AG04450 (cell line): ENCODE measurements at regions not wholly inside any gene's neighbourhood (a gene's known extent, or its start where the extent isn't known, plus 50 kb on each side); places are given as distances from the start of the nearest gene placed in this dataset.

ENCODE experiments used
- CTCF ChIA-PET: fragments of 300-600, 350-600 bp; formaldehyde crosslinking; extraction: SDS; loops from one replicate; lab custom pipeline; 2022; ENCODE audit warnings: antibody characterized with exemption, inconsistent platforms; lab: Charles Lee
- POLR2A ChIA-PET: fragments of 350-600 bp; formaldehyde crosslinking; extraction: SDS; loops from one replicate; lab custom pipeline; 2021; ENCODE audit warnings: antibody characterized with exemption, inconsistent platforms; lab: Yijun Ruan, JAX
- DNase-seq: peaks from one replicate; pipeline ENCODE4 v3.0.0-alpha.2; 2011; ENCODE audit warnings: low read depth, low spot score
- H3K27ac ChIP-seq: one replicate; pipeline ENCODE4 v1.5.1; 2012; ENCODE audit warnings: low read depth, low read length, control low read depth
- H3K27me3 ChIP-seq: one replicate; pipeline ENCODE4 v1.6.0; 2012; ENCODE audit warnings: low read length; ENCODE audit not compliant: control insufficient read depth, insufficient read depth
- H3K4me3 ChIP-seq: 2 replicates; pipeline ENCODE4 v1.5.1; 2011; ENCODE audit warnings: mild to moderate bottlenecking, low read depth, low read length, control low read depth
- H3K9me3 ChIP-seq: 2 replicates; pipeline ENCODE4 v1.5.1; 2012; ENCODE audit warnings: low read length; ENCODE audit not compliant: control insufficient read depth, insufficient read depth
- TF ChIP-seq, protein P1 (sequence below): IDR thresholded peaks from 2 replicates; pipeline ENCODE4 v1.5.1; 2011; ENCODE audit warnings: low read depth, low read length, control low read depth, inconsistent platforms

DNA sequence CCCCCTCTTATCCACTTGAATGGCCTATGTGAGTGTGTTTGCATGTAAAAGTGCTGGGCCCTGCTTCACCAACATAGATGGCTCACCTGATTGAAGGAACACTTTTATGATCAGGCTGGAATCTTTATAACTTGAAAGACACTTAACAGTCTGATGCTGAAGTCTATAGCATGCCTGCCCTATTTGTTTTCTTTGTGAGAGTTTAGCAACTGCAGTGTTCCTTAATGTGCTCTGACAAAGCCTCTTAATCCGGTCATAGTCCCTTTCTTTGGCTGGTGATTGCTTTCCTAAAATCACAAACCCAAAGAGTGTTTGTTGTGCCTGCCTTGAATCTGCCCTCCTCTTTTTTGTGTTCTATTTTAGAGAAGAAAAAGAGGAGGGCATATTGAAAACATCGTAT is 1382.8 kb upstream of the CELF4 start:
- POLR2A ChIA-PET = no interaction called here
- H3K27ac ChIP-seq = no peak overlapping the region
- peaks cover 10% of the 10 kb centered on the region for H3K9me3 ChIP-seq
- DNase-seq = no peak
- CTCF ChIA-PET = no interaction called here
- no peaks in the 10 kb centered on the region for H3K27me3 ChIP-seq
- no peak overlapping the region for H3K4me3 ChIP-seq
- TF ChIP-seq, protein P1, sequence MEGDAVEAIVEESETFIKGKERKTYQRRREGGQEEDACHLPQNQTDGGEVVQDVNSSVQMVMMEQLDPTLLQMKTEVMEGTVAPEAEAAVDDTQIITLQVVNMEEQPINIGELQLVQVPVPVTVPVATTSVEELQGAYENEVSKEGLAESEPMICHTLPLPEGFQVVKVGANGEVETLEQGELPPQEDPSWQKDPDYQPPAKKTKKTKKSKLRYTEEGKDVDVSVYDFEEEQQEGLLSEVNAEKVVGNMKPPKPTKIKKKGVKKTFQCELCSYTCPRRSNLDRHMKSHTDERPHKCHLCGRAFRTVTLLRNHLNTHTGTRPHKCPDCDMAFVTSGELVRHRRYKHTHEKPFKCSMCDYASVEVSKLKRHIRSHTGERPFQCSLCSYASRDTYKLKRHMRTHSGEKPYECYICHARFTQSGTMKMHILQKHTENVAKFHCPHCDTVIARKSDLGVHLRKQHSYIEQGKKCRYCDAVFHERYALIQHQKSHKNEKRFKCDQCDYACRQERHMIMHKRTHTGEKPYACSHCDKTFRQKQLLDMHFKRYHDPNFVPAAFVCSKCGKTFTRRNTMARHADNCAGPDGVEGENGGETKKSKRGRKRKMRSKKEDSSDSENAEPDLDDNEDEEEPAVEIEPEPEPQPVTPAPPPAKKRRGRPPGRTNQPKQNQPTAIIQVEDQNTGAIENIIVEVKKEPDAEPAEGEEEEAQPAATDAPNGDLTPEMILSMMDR = no peak

DNA sequence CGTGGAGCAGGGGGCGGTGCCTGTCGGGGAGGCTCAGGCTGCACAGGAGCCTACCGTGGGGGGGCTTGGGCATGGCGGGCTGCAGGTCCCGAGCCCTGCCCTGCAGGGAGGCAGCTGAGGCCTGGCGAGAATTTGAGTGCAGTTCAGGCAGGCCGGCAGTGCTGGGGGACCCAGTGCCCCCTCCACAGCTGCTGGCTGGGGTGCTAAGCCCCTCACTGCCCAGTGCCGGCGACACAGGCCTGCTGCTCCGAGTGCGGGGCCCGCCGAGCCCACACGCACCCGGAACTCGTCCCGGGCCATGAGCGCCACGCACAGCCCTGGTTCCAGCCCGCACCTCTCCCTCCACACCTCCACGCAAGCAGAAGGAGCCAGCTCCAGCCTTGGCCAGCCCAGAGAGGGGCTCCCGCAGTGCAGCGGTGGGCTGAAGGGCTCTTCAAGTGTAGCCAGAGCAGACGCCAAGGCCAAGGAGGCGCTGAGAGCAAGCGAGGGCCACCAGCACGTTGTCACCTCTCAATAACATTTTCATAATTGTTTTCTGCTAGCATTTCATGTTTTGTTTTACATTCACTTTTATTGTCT is 1378.9 kb upstream of the CELF4 start:
- TF ChIP-seq, protein P1 = no peak

DNA sequence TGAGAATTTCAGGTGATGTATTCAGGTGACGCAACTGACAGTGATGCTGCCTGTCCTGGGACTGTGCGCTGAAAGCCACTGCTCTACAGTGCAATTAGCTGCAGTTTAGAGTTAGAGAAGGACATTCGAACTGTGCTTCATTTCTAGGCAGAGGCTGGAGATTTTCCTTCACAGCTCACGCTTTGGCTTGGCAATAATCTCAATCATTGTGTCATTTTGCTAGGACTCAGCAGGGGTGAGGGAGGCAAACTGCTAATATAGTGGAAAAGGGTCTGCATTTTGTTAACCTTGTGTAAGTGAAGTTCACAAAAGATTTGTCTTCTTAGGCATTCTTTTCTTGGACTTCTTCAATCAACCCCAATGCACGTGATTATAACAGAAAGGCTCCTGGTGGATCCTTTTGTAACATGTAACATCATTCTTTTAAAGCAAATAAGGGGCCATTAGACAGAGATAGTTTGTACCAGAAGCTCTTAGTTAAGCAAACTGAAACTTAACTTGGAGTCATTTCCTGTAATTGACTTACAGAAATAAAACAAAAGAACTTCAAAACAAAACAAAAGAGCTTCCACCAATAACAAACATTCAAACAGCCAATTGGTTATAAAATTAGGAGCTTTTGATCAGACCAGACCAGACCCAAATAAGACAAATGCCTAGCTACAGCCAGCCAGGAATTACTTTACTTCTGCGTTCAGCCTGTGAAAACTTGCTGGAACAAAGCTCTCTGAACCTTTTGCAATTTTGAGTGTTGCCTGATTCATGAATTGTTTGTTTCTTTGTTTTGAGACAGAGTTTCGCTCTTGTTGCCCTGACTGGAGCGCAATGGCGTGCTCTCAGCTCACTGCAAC is 1376.3 kb upstream of the CELF4 start:
- H3K4me3 ChIP-seq = no peak overlapping the region
- TF ChIP-seq, protein P1 = no peak
- no peak overlapping the region for H3K27ac ChIP-seq
- H3K27me3 ChIP-seq = no peaks in the 10 kb centered on the region
- POLR2A ChIA-PET = interaction anchor here (0.6 kb wide), 1 partner anchor 1272 kb away, joined by 4 read pairs; no protein-coding TSS in a partner anchor
- peaks cover 19% of the 10 kb centered on the region for H3K9me3 ChIP-seq
- no peak for DNase-seq
- CTCF ChIA-PET = no interaction called here

More for the DNA sequence above, 1378.9 kb upstream of the CELF4 start:
- Histone ChIP-seq H3K27me3 (no peaks in the 10 kb centered on the region), H3K9me3 (peaks cover 19% of the 10 kb centered on the region), H3K4me3 (no peak overlapping the region), H3K27ac (no peak overlapping the region)
- no peak for DNase-seq
- POLR2A ChIA-PET = no interaction called here
- CTCF ChIA-PET = no interaction called here

DNA sequence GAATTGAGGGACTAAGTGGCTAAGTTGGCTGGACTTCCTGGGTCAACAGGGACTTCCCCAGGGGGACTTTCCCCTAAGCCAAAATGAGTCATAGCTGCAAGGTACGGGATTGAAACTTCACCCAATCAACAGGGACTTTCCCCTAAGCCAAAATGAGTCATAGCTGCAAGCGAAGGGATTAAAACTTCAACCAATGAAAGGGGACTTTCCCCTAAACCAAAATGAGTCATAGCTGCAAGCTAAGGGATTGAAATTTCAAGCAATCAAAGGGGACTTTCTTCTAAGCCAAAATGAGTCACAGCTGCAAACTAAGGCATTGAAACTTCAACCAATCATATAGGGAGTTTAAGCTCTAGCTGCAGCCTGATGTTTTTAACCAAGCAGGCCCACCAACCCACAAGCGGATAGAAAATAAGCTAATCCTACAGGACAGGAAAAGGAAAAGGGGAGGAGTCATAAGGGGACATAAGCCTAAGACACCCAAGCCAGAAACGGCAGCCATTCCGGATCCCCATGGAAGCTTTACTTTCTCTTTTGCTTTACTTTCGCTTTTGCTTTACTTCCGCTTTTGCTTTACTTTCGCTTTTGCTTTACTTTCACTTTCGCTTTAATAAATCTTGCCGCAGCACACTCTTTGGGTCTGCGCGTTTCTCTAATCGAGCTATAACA is 1375.4 kb upstream of the CELF4 start:
- no peak overlapping the region for H3K4me3 ChIP-seq
- no peak for DNase-seq
- POLR2A ChIA-PET = interaction anchor here (0.6 kb wide), 1 partner anchor 1273 kb away, joined by 4 read pairs; no protein-coding TSS in a partner anchor
- H3K9me3 ChIP-seq = peaks cover 19% of the 10 kb centered on the region
- no peaks in the 10 kb centered on the region for H3K27me3 ChIP-seq
- CTCF ChIA-PET = no interaction called here
- TF ChIP-seq, protein P1 = no peak
- no peak overlapping the region for H3K27ac ChIP-seq
